HG02840 (cell line): ENCODE measurements at regions not wholly inside any gene's neighbourhood (a gene's known extent, or its start where the extent isn't known, plus 50 kb on each side); places are given as distances from the start of the nearest gene placed in this dataset.

Experiments used
- ATAC-seq: cut with Tn5 transposase; IDR thresholded peaks from one replicate; pipeline ENCODE4 v1.9.1; 2021; ENCODE audit warnings: mild to moderate bottlenecking, moderate library complexity, moderate number of reproducible peaks; ENCODE audit not compliant: unreplicated experiment, low FRiP score

- ATAC-seq: no peak
These were observed 1010.4 kb downstream of the ADGRL3 start for GRCh38 chr4:62210486-62210885.

- no peak for ATAC-seq
These were observed 1009.8 kb downstream of the ADGRL3 start for GRCh38 chr4:62209757-62210485.

- ATAC-seq: no peak
These were observed 1008.8 kb downstream of the ADGRL3 start for GRCh38 chr4:62208921-62209320.

GRCh38 chr4:62204136-62204535 lies 1004.0 kb downstream of the ADGRL3 start:
- ATAC-seq: no peak

GRCh38 chr4:62199291-62199810 lies 999.2 kb downstream of the ADGRL3 start:
- ATAC-seq: no peak

- no peak for ATAC-seq
These were observed 996.2 kb downstream of the ADGRL3 start for GRCh38 chr4:62196338-62196737.

- no peak for ATAC-seq
These were observed 994.2 kb downstream of the ADGRL3 start for GRCh38 chr4:62194342-62194741.

- ATAC-seq: no peak
These were observed 993.6 kb downstream of the ADGRL3 start for GRCh38 chr4:62193761-62194160.

GRCh38 chr4:62191451-62192240 lies 991.5 kb downstream of the ADGRL3 start:
- ATAC-seq: no peak

GRCh38 chr4:62170235-62170634 lies 970.1 kb downstream of the ADGRL3 start:
- ATAC-seq: no peak

GRCh38 chr4:62168681-62169080 lies 968.6 kb downstream of the ADGRL3 start:
- no peak for ATAC-seq

- no peak for ATAC-seq
These were observed 962.5 kb downstream of the ADGRL3 start for GRCh38 chr4:62162606-62163005.

GRCh38 chr4:62161446-62161845 lies 961.3 kb downstream of the ADGRL3 start:
- ATAC-seq: no peak

GRCh38 chr4:62159876-62160275 lies 959.8 kb downstream of the ADGRL3 start:
- ATAC-seq: no peak

- ATAC-seq: no peak
These were observed 959.2 kb downstream of the ADGRL3 start for GRCh38 chr4:62159306-62159705.

GRCh38 chr4:62156205-62156604 lies 956.1 kb downstream of the ADGRL3 start:
- no peak for ATAC-seq

GRCh38 chr4:62145276-62145675 lies 945.1 kb downstream of the ADGRL3 start:
- no peak for ATAC-seq

- ATAC-seq: no peak
These were observed 944.3 kb downstream of the ADGRL3 start for GRCh38 chr4:62144431-62144830.

- no peak for ATAC-seq
These were observed 935.5 kb downstream of the ADGRL3 start for GRCh38 chr4:62135565-62136156.

- ATAC-seq: no peak
These were observed 933.9 kb downstream of the ADGRL3 start for GRCh38 chr4:62133977-62134376.
